Lung (tissue), 11 donors: ENCODE measurements at regions not wholly inside any gene's neighbourhood (a gene's known extent, or its start where the extent isn't known, plus 50 kb on each side); places are given as distances from the start of the nearest gene placed in this dataset.
"Not testable (repeated sequence)": the region's sequence is repeated elsewhere in the genome, so short reads cannot be mapped to it uniquely, and the experiment has no call there.

ENCODE experiments used
- ATAC-seq: fragments of 200-7000 bp; cut with Tn5 transposase; one replicate; pipeline ENCODE4 v1.9.1; 2020; ENCODE audit warnings: moderate number of reproducible peaks; ENCODE audit not compliant: insufficient read depth, low FRiP score
- DNase-seq, 3 donors: peaks; one replicate each; pipeline ENCODE4 v3.0.0-alpha.2; 2013 to 2017
- H3K27ac ChIP-seq, 2 donors: one replicate each; pipeline ENCODE4 v1.5.1; 2013; ENCODE audit warnings: mild to moderate bottlenecking in 2 of 2, moderate library complexity in 2 of 2, control low read depth in 1 of 2, inconsistent platforms in 1 of 2, low read depth in 1 of 2, low read length in 1 of 2
- H3K27me3 ChIP-seq, 3 donors: one replicate each; pipeline ENCODE4 v1.5.1; 2013; ENCODE audit warnings: low read length in 2 of 3; ENCODE audit not compliant: control insufficient read depth in 3 of 3, insufficient read depth in 3 of 3
- H3K36me3 ChIP-seq, 4 donors: one replicate each; pipeline ENCODE4 v1.5.1; 2013; ENCODE audit warnings: low read length in 4 of 4, mild to moderate bottlenecking in 1 of 4, moderate library complexity in 1 of 4; ENCODE audit not compliant: control insufficient read depth in 4 of 4, insufficient read depth in 4 of 4
- H3K4me1 ChIP-seq, 5 donors: one replicate each; pipeline ENCODE4 v1.5.1; 2013; ENCODE audit warnings: low read length in 5 of 5, mild to moderate bottlenecking in 2 of 5, moderate library complexity in 1 of 5; ENCODE audit not compliant: control insufficient read depth in 5 of 5, insufficient read depth in 5 of 5
- H3K4me3 ChIP-seq: one replicate; pipeline ENCODE4 v1.5.1; 2013; ENCODE audit warnings: mild to moderate bottlenecking, control low read depth, moderate library complexity
- H3K9ac ChIP-seq, 2 donors: one replicate each; pipeline ENCODE4 v1.5.1; 2013; ENCODE audit warnings: low read length in 2 of 2, control low read depth in 1 of 2; ENCODE audit not compliant: insufficient read depth in 1 of 2
- H3K9me3 ChIP-seq, 4 donors: one replicate each; pipeline ENCODE4 v1.5.1; 2013; ENCODE audit warnings: low read length in 3 of 4, mild to moderate bottlenecking in 1 of 4, moderate library complexity in 1 of 4; ENCODE audit not compliant: control insufficient read depth in 4 of 4, insufficient read depth in 3 of 4
- CTCF ChIP-seq: IDR thresholded peaks from 2 replicates; pipeline ENCODE4 v1.5.1; 2012; ENCODE audit warnings: mild to moderate bottlenecking; ENCODE audit errors: control extremely low read depth, extremely low read depth
- WGBS, 2 donors: extraction: QIAGEN DNeasy Blood & Tissue Kit; methylation state at CpG; one replicate each; pipeline ENCODE4 v1.1.7; 2013; 5-methylcytosine and 5-hydroxymethylcytosine counted together
- donor health status: control.
- donor health status: control.
- donor health status: Bipolar disorder and iron deficiency.
- donor health status: healthy.
- donor health status: DM: yes; HTN: yes; CAD: no.

GRCh38 chr11:7175007-7175406 lies 76.7 kb upstream of the SYT9 start:
- TF ChIP-seq CTCF, result no peak
- DNase-seq (no peak), ATAC-seq (no peak)
- H3K4me3 ChIP-seq, result no peak overlapping the region
- no peak overlapping the region for H3K9ac ChIP-seq
- no peaks in the 10 kb centered on the region for H3K4me1 ChIP-seq
- H3K9me3 ChIP-seq, result no peaks in the 10 kb centered on the region
- H3K27me3 ChIP-seq, result no peaks in the 10 kb centered on the region
- no peaks in the 10 kb centered on the region for H3K36me3 ChIP-seq
- H3K27ac ChIP-seq, result no peak overlapping the region

- H3K9ac ChIP-seq, result no peak overlapping the region
- TF ChIP-seq CTCF, result no peak
- peaks cover 0 to 9% (median 0%) of the 10 kb centered on the region in 4 donors for H3K9me3 ChIP-seq
- no peaks in the 10 kb centered on the region for H3K36me3 ChIP-seq
- H3K4me1 ChIP-seq, result no peaks in the 10 kb centered on the region
- H3K27me3 ChIP-seq, result no peaks in the 10 kb centered on the region
- WGBS, 2 donors, result 82 to 87% methylated on average over 2 of the region's 2 CpGs
- no peak for ATAC-seq
- no peak for DNase-seq
- no peak overlapping the region for H3K27ac ChIP-seq
- H3K4me3 ChIP-seq, result no peak overlapping the region
Measured at GRCh38 chr11:7186190-7186589, 65.5 kb upstream of the SYT9 start.

GRCh38 chr11:7186676-7187075 lies 65.0 kb upstream of the SYT9 start:
- no peaks in the 10 kb centered on the region for H3K4me1 ChIP-seq
- no peak overlapping the region for H3K4me3 ChIP-seq
- no peak overlapping the region for H3K27ac ChIP-seq
- no peaks in the 10 kb centered on the region for H3K27me3 ChIP-seq
- WGBS, 2 donors, result 75% methylated on average over 1 of the region's 1 CpG
- H3K9me3 ChIP-seq, result peaks cover 0 to 9% (median 0%) of the 10 kb centered on the region in 4 donors
- no peak overlapping the region for H3K9ac ChIP-seq
- DNase-seq (no peak), ATAC-seq (no peak)
- TF ChIP-seq CTCF, result no peak
- no peaks in the 10 kb centered on the region for H3K36me3 ChIP-seq

GRCh38 chr11:7192785-7193184 lies 58.9 kb upstream of the SYT9 start:
- H3K9me3 ChIP-seq, H3K9ac ChIP-seq, H3K4me1 ChIP-seq, DNase-seq, H3K27ac ChIP-seq, H3K27me3 ChIP-seq, ATAC-seq, H3K4me3 ChIP-seq, H3K36me3 ChIP-seq: not testable (repeated sequence)
- 85 to 88% methylated on average over 4 of the region's 4 CpGs for WGBS, 2 donors
